ENCODE measurements at regions not wholly inside any gene's neighbourhood (a gene's known extent, or its start where the extent isn't known, plus 50 kb on each side); places are given as distances from the start of the nearest gene placed in this dataset.

GRCh38 chr2:120576509-120577474 is 158.9 kb upstream of the GLI2 start:
- WGBS, 2 donors, result 23 to 33% methylated on average over 34 of the region's 51 CpGs
- Histone ChIP-seq H3K27ac (no peak overlapping the region), H3K9me3 (no peaks in the 10 kb centered on the region), H3K36me3 (no peaks in the 10 kb centered on the region), H3K27me3 (no peaks in the 10 kb centered on the region), H3K4me1 (peaks cover 9 to 10% of the 10 kb centered on the region in 2 donors), H3K4me3 (replicated peaks in 1 of 3) (no peak overlapping the region)
- TF ChIP-seq CTCF (IDR thresholded peaks at IDR 0.05), result no peak
- TF ChIP-seq POLR2A (IDR thresholded peaks at IDR 0.05), result no peak
- peak in 1 of 2 donors; percentile 7 for DNase-seq
- intact Hi-C loops (cut with DNase I), result no loop called here

GRCh38 chr2:120577721-120578295 is 157.9 kb upstream of the GLI2 start:
- no peak for DNase-seq
- Histone ChIP-seq H3K4me3 (replicated peaks in 1 of 3) (no peak overlapping the region), H3K27ac (no peak overlapping the region), H3K27me3 (no peaks in the 10 kb centered on the region), H3K9me3 (no peaks in the 10 kb centered on the region), H3K4me1 (peaks cover 9 to 10% of the 10 kb centered on the region in 2 donors), H3K36me3 (no peaks in the 10 kb centered on the region)
- intact Hi-C loops (cut with DNase I), result no loop called here
- no peak for TF ChIP-seq POLR2A (IDR thresholded peaks at IDR 0.05)
- no peak for TF ChIP-seq CTCF (IDR thresholded peaks at IDR 0.05)
- 88 to 91% methylated on average over 12 of the region's 12 CpGs for WGBS, 2 donors

GRCh38 chr2:120578576-120579352 is 156.9 kb upstream of the GLI2 start:
- no peaks in the 10 kb centered on the region for H3K36me3 ChIP-seq
- no peak for TF ChIP-seq CTCF (IDR thresholded peaks at IDR 0.05)
- no peak for TF ChIP-seq POLR2A (IDR thresholded peaks at IDR 0.05)
- 90 to 93% methylated on average over 17 of the region's 17 CpGs for WGBS, 2 donors
- intact Hi-C loops (cut with DNase I), result no loop called here
- H3K27ac ChIP-seq, result no peak overlapping the region
- H3K27me3 ChIP-seq, result no peaks in the 10 kb centered on the region
- no peaks in the 10 kb centered on the region for H3K9me3 ChIP-seq
- no peak overlapping the region for H3K4me3 ChIP-seq (replicated peaks in 1 of 3)
- DNase-seq, result no peak
- peaks cover 9 to 10% of the 10 kb centered on the region in 2 donors for H3K4me1 ChIP-seq

GRCh38 chr2:120579916-120580685 is 155.6 kb upstream of the GLI2 start:
- 85 to 86% methylated on average over 11 of the region's 11 CpGs for WGBS, 2 donors
- intact Hi-C loops (cut with DNase I), result no loop called here
- TF ChIP-seq CTCF (IDR thresholded peaks at IDR 0.05) (no peak), POLR2A (IDR thresholded peaks at IDR 0.05) (no peak)
- H3K27ac ChIP-seq, result no peak overlapping the region
- H3K27me3 ChIP-seq, result no peaks in the 10 kb centered on the region
- H3K36me3 ChIP-seq, result no peaks in the 10 kb centered on the region
- H3K4me3 ChIP-seq (replicated peaks in 1 of 3), result no peak overlapping the region
- peaks cover 9 to 10% of the 10 kb centered on the region in 2 donors for H3K4me1 ChIP-seq
- no peak for DNase-seq
- H3K9me3 ChIP-seq, result no peaks in the 10 kb centered on the region
